ENCODE measurements at regions not wholly inside any gene's neighbourhood (a gene's known extent, or its start where the extent isn't known, plus 50 kb on each side); places are given as distances from the start of the nearest gene placed in this dataset.
A peak's percentile ranks its signal among the peaks of the same experiment; 100 is the strongest.

- DNase-seq (ENCODE audit: low spot score) = no peak
Observed at GRCh38 chr14:94887591-94887990, 117.7 kb upstream of the GSC start.

GRCh38 chr14:94886931-94887330, 117.0 kb upstream of the GSC start:
- no peak for DNase-seq (ENCODE audit: low spot score)

- DNase-seq (ENCODE audit: low spot score) = no peak
Observed at GRCh38 chr14:94885481-94886155, 115.7 kb upstream of the GSC start.

GRCh38 chr14:94884616-94885230, 114.8 kb upstream of the GSC start:
- DNase-seq (ENCODE audit: low spot score) = no peak

GRCh38 chr14:94882401-94882800, 112.5 kb upstream of the GSC start:
- no peak for DNase-seq (ENCODE audit: low spot score)

- DNase-seq (ENCODE audit: low spot score) = no peak
Observed at GRCh38 chr14:94880876-94881275, 111.0 kb upstream of the GSC start.

GRCh38 chr14:94880106-94880505, 110.2 kb upstream of the GSC start:
- DNase-seq (ENCODE audit: low spot score) = no peak

- no peak for DNase-seq (ENCODE audit: low spot score)
Observed at GRCh38 chr14:94879537-94879936, 109.6 kb upstream of the GSC start.

- DNase-seq (ENCODE audit: low spot score) = no peak
Observed at GRCh38 chr14:94876306-94876705, 106.4 kb upstream of the GSC start.

- DNase-seq (ENCODE audit: low spot score) = no peak
Observed at GRCh38 chr14:94875256-94875655, 105.3 kb upstream of the GSC start.

- no peak for DNase-seq (ENCODE audit: low spot score)
Observed at GRCh38 chr14:94868772-94869072, 98.8 kb upstream of the GSC start.

GRCh38 chr14:94867946-94868771, 98.2 kb upstream of the GSC start:
- no peak for DNase-seq (ENCODE audit: low spot score)

GRCh38 chr14:94867209-94867608, 97.3 kb upstream of the GSC start:
- no peak for DNase-seq (ENCODE audit: low spot score)

GRCh38 chr14:94864387-94865195, 94.7 kb upstream of the GSC start:
- DNase-seq (ENCODE audit: low spot score) = peak; percentile 25

- no peak for DNase-seq (ENCODE audit: low spot score)
Observed at GRCh38 chr14:94863366-94863765, 93.5 kb upstream of the GSC start.

- no peak for DNase-seq (ENCODE audit: low spot score)
Observed at GRCh38 chr14:94857950-94858349, 88.0 kb upstream of the GSC start.

- no peak for DNase-seq (ENCODE audit: low spot score)
Observed at GRCh38 chr14:94853920-94854319, 84.0 kb upstream of the GSC start.

- peak; percentile 62 for DNase-seq (ENCODE audit: low spot score)
Observed at GRCh38 chr14:94850309-94851211, 80.6 kb upstream of the GSC start.

GRCh38 chr14:94844593-94845152, 74.8 kb upstream of the GSC start:
- DNase-seq (ENCODE audit: low spot score) = no peak

GRCh38 chr14:94840467-94840866, 70.6 kb upstream of the GSC start:
- no peak for DNase-seq (ENCODE audit: low spot score)

GRCh38 chr14:94839348-94839747, 69.4 kb upstream of the GSC start:
- no peak for DNase-seq (ENCODE audit: low spot score)

All from umbilical cord (tissue), 1 donor.